Heart right ventricle (tissue), 16 donors: ENCODE measurements at regions not wholly inside any gene's neighbourhood (a gene's known extent, or its start where the extent isn't known, plus 50 kb on each side); places are given as distances from the start of the nearest gene placed in this dataset.

ENCODE experiments used
- ATAC-seq, 8 donors: fragments of 200-7000 bp; cut with Tn5 transposase; one replicate each; pipeline ENCODE4 v1.9.1; 2020; ENCODE audit warnings: mild to moderate bottlenecking in 8 of 8, moderate library complexity in 8 of 8, moderate number of reproducible peaks in 1 of 8
- DNase-seq, 2 donors: peaks; one replicate each; pipeline ENCODE4 v3.0.0-alpha.2; 2020
- H3K27ac ChIP-seq, 10 donors: fragments of 200-600 bp; sonication (generic) in 2 of 10; one replicate each; pipeline versions ENCODE4 v1.5.0 to v1.8.0; 2020 to 2022; ENCODE audit warnings: mild to moderate bottlenecking in 3 of 10
- H3K27me3 ChIP-seq, 7 donors: fragments of 200-600 bp; one replicate each; pipeline ENCODE4 v1.8.0; 2021 to 2022; ENCODE audit warnings: mild to moderate bottlenecking in 2 of 7
- H3K36me3 ChIP-seq, 9 donors: fragments of 200-600 bp; sonication (generic) in 1 of 9; one replicate each; pipeline versions ENCODE4 v1.5.0 to v1.8.0; 2020 to 2022; ENCODE audit warnings: mild to moderate bottlenecking in 2 of 9
- H3K4me1 ChIP-seq, 9 donors: fragments of 200-600 bp; sonication (generic) in 1 of 9; one replicate each; pipeline versions ENCODE4 v1.5.0 to v1.8.0; 2020 to 2022; ENCODE audit warnings: mild to moderate bottlenecking in 4 of 9
- H3K4me3 ChIP-seq, 10 donors: fragments of 200-600 bp; sonication (generic) in 2 of 10; one replicate each; pipeline versions ENCODE4 v1.5.0 to v1.8.0; 2020 to 2022; ENCODE audit warnings: mild to moderate bottlenecking in 7 of 10, moderate library complexity in 2 of 10
- H3K9me3 ChIP-seq, 11 donors: fragments of 200-600 bp in 10 of 11; sonication (generic) in 2 of 11; one replicate each; pipeline versions ENCODE4 v1.5.0 to v1.8.0; 2013 to 2022; ENCODE audit warnings: mild to moderate bottlenecking in 2 of 11, control low read depth in 1 of 11, moderate library complexity in 1 of 11
- WGBS, 2 donors: extraction: QIAGEN DNeasy Blood & Tissue Kit; methylation state at CpG; one replicate each; pipeline ENCODE4 v1.1.7; 2013; ENCODE audit warnings: inconsistent platforms in 1 of 2; 5-methylcytosine and 5-hydroxymethylcytosine counted together
- intact Hi-C, 10 donors: fragments of 100-400 bp; cut with DNase I; formaldehyde crosslinking; loops; one replicate each; pipeline versions ENCODE4 v1.11.1 to v1.14.2; 2022
- TF ChIP-seq, protein P1 (sequence below), 9 donors: fragments of 200-600 bp; sonication (generic) in 2 of 9; IDR thresholded peaks; one replicate each; pipeline versions ENCODE4 v1.5.0 to v1.8.0; 2021 to 2022; ENCODE audit warnings: antibody characterized with exemption in 9 of 9, mild to moderate bottlenecking in 5 of 9, moderate library complexity in 1 of 9
- donor health status: Arrhythmogenic right ventricular cardiomyopathy.
- donor health status: ischemic (EF 13 %, LVEDD 7.1; RV severe dilation, severe dysfunction).
- donor health status: healthy with polysubstance abuse.
- donor health status: DM: no; HTN: yes; CAD: no.
- donor health status: DM: no; HTN: no; CAD: no.
- donor health status: ischemic (EF 25% LVEDD 6.9; RV normal size, moderate dysfunction).
- donor health status: ischemic (EF 25% LVEDD 5.7; RV mildly dilated, moderate dysfunction).
- donor health status: healthy.
- donor health status: DM: yes; HTN: yes; CAD: no.
- donor health status: Ischemic cardiomyopathy.
- donor health status: ischemic (EF 35%, LVEDD 5.7; RV mildly dilated, moderate dysfunction).
- donor health status: nonischemic (EF 11% LVEDD 7.7; RV severe dilation, severe dysfunction).
- donor health status: DM: yes; HTN: yes; CAD: no.
- donor health status: PGD.
- donor health status: ischemic (EF 29% LVEDD 5.4; RV normal size, mild dysfunction).
- donor health status: nonischemic (EF 23%, LVEDD 6.1; RV moderate dilation, normal function).

DNA sequence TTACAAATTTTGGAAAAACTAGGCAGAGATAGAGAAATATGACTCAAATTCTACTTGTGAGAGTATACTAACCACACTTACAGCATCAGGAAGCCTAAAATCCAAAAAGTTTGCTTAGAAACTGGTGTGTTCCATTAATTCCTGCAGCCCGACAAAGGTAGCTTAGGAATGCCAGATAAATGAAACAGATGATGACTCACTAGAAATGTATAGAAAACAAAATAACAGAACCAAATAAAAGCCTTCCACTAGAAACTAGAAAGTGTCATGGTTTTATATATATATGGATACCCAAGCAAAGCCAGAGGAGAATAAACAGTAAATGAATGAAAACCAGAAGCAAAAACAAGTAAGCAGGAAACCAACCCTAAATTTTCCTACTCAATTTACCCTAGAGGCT is 272.2 kb upstream of the PRDM9 start:
- TF ChIP-seq, protein P1, sequence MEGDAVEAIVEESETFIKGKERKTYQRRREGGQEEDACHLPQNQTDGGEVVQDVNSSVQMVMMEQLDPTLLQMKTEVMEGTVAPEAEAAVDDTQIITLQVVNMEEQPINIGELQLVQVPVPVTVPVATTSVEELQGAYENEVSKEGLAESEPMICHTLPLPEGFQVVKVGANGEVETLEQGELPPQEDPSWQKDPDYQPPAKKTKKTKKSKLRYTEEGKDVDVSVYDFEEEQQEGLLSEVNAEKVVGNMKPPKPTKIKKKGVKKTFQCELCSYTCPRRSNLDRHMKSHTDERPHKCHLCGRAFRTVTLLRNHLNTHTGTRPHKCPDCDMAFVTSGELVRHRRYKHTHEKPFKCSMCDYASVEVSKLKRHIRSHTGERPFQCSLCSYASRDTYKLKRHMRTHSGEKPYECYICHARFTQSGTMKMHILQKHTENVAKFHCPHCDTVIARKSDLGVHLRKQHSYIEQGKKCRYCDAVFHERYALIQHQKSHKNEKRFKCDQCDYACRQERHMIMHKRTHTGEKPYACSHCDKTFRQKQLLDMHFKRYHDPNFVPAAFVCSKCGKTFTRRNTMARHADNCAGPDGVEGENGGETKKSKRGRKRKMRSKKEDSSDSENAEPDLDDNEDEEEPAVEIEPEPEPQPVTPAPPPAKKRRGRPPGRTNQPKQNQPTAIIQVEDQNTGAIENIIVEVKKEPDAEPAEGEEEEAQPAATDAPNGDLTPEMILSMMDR (IDR thresholded peaks at IDR 0.05), result no peak
- intact Hi-C loops, result no loop called here
- DNase-seq (no peak), ATAC-seq (no peak)
- Histone ChIP-seq H3K27ac (no peak overlapping the region), H3K9me3 (no peaks in the 10 kb centered on the region), H3K4me3 (no peak overlapping the region), H3K27me3 (no peaks in the 10 kb centered on the region), H3K36me3 (no peaks in the 10 kb centered on the region), H3K4me1 (no peaks in the 10 kb centered on the region)
- WGBS, 2 donors, result 74 to 76% methylated on average over 1 of the region's 1 CpG

GRCh38 chr5:23234197-23234596 is 273.2 kb upstream of the PRDM9 start:
- H3K27me3 ChIP-seq, result no peaks in the 10 kb centered on the region
- no peak overlapping the region for H3K4me3 ChIP-seq
- H3K9me3 ChIP-seq, result no peaks in the 10 kb centered on the region
- no peaks in the 10 kb centered on the region for H3K4me1 ChIP-seq
- DNase-seq, result no peak
- ATAC-seq, result no peak
- H3K27ac ChIP-seq, result no peak overlapping the region
- no peaks in the 10 kb centered on the region for H3K36me3 ChIP-seq
- 66 to 80% methylated on average over 4 of the region's 4 CpGs for WGBS, 2 donors
- TF ChIP-seq, protein P1 (IDR thresholded peaks at IDR 0.05), result no peak
- intact Hi-C loops, result no loop called here

DNA sequence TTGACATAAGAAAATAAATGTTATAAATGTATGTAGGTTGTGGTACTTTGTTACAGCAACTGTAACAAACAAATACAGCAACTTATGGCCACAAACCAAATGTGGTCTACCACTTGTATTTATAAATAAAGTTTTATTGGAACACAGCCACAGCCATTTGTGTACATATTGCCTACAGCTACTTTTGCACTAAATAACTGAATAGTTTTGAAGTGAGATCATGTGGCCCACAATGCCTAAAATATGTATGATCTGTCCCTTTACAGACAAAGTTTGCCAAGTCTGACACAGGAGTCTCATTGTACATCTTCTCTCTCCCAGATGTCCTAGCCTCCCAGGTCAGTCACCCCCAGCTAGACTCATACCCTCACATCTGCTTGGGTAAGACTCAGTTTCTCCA is 283.6 kb upstream of the PRDM9 start:
- no peaks in the 10 kb centered on the region for H3K36me3 ChIP-seq
- no peak overlapping the region for H3K4me3 ChIP-seq
- ATAC-seq (no peak), DNase-seq (no peak)
- no peaks in the 10 kb centered on the region for H3K4me1 ChIP-seq
- no peak overlapping the region for H3K27ac ChIP-seq
- TF ChIP-seq, protein P1 (IDR thresholded peaks at IDR 0.05), result no peak
- peaks cover 0 to 4% (median 0%) of the 10 kb centered on the region in 11 donors for H3K9me3 ChIP-seq
- intact Hi-C loops, result no loop called here
- no peaks in the 10 kb centered on the region for H3K27me3 ChIP-seq

GRCh38 chr5:23221831-23222230 is 285.6 kb upstream of the PRDM9 start:
- intact Hi-C loops, result no loop called here
- no peak for ATAC-seq
- WGBS, 2 donors, result 68 to 72% methylated on average over 3 of the region's 3 CpGs

More at GRCh38 chr5:23221831-23222230, 285.6 kb upstream of the PRDM9 start:
- H3K4me1 ChIP-seq, result no peaks in the 10 kb centered on the region
- H3K4me3 ChIP-seq, result no peak overlapping the region
- no peak overlapping the region for H3K27ac ChIP-seq
- DNase-seq, result no peak
- no peaks in the 10 kb centered on the region for H3K27me3 ChIP-seq
- H3K36me3 ChIP-seq, result no peaks in the 10 kb centered on the region
- TF ChIP-seq, protein P1 (IDR thresholded peaks at IDR 0.05), result no peak
- H3K9me3 ChIP-seq, result peaks cover 0 to 6% (median 0%) of the 10 kb centered on the region in 11 donors
